UCSD-AML1 (cell line): ENCODE measurements at regions not wholly inside any gene's neighbourhood (a gene's known extent, or its start where the extent isn't known, plus 50 kb on each side); places are given as distances from the start of the nearest gene placed in this dataset.
"Not testable (repeated sequence)": the region's sequence is repeated elsewhere in the genome, so short reads cannot be mapped to it uniquely, and the experiment has no call there.

Source experiments
- DNase-seq: peaks from one replicate; lab custom pipeline; 2025; ENCODE audit not compliant: unreplicated experiment; lab: John Stamatoyannopoulos, UW

GRCh38 chr20:47842004-47842403, 56.7 kb upstream of the SULF2 start:
- not testable (repeated sequence) for DNase-seq

DNA sequence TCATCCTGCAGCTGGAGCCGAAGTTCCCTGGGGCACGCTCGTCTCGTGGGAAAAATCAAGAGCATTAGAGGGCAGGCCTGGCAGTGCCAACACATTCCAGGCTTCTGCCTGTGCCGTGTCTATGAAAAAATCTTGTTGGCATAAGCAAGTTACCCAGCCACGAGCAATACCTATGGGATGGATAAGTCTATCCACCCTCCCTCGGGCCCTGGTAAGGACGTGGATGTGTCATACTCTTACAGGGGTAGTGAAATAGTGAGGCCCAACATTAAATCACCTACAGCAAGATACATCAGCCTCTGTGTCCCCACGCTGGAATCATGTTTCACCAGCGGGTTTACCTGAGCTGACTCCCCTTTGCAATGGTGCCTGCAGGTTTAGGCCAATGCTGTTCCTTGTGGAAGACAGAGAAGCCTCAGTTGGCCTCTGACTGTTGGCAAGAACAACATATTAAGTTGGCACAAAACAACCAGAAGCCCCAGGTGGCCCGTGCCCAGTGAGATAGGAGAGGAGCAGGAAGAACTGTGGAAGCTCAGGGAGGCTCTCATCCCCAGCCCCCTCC, 51.1 kb upstream of the SULF2 start:
- DNase-seq, result not testable (repeated sequence)
